ENCODE measurements at regions not wholly inside any gene's neighbourhood (a gene's known extent, or its start where the extent isn't known, plus 50 kb on each side); places are given as distances from the start of the nearest gene placed in this dataset.
A peak's percentile ranks its signal among the peaks of the same experiment; 100 is the strongest.
"Not testable (repeated sequence)": the region's sequence is repeated elsewhere in the genome, so short reads cannot be mapped to it uniquely, and the experiment has no call there.

DNA sequence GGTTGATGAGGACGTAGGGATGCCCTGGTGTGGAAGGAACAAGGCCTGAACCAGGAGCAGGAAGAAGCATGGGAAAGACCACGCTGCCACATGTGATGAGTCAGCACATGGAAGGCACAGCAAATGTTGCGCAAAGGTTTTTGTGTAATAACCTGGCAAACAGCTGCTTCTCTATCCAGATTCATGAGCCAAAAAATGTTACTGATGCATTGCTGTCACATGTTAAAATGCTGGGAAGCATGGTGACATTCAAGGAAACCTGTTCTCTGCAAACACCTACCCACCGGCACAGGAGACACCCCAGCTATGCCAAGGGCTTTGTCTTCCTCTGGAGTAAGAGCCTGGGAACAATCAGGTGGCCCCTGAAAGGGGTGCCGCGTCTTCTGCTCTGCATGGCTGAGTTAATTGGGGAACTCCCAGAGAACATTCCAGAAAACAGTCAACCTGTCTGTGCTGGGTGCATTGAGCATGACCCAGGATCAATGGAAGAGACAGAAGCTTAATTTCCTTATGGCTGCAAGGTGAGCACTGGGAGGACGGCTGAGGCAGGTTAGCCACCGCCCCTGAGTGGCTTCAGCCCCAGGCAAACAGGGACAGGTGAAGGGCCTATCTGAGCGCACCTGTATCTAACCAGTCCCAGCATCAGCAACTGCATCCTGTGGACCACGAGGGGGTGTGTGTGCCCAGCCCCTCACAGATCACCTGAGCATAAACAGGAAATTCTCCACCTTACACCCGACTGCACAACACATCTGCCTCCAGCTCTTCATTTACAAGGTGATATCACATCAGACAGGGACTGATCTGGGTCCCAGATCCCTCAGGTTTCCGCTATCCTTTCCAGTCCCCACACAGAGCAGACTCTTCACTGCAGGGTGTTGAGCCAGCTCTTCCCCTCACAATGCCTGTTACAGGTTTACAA is 108.4 kb downstream of the GGTLC2 start:
- Mint-ChIP-seq H3K4me3 (no peak overlapping the region), H3K4me1 (peaks cover 7% of the 10 kb centered on the region), H3K27ac (no peak overlapping the region), H3K36me3 (no peaks in the 10 kb centered on the region), H3K27me3 (peaks cover 22% of the 10 kb centered on the region), H3K9me3 (no peaks in the 10 kb centered on the region)
- no peak for DNase-seq
- CTCF ChIA-PET: interaction anchor here (0.5 to 5.1 kb wide), 29 partner anchors 7 to 243 kb away, joined by 3 to 61 read pairs (median 5); no protein-coding TSS in a partner anchor

DNA sequence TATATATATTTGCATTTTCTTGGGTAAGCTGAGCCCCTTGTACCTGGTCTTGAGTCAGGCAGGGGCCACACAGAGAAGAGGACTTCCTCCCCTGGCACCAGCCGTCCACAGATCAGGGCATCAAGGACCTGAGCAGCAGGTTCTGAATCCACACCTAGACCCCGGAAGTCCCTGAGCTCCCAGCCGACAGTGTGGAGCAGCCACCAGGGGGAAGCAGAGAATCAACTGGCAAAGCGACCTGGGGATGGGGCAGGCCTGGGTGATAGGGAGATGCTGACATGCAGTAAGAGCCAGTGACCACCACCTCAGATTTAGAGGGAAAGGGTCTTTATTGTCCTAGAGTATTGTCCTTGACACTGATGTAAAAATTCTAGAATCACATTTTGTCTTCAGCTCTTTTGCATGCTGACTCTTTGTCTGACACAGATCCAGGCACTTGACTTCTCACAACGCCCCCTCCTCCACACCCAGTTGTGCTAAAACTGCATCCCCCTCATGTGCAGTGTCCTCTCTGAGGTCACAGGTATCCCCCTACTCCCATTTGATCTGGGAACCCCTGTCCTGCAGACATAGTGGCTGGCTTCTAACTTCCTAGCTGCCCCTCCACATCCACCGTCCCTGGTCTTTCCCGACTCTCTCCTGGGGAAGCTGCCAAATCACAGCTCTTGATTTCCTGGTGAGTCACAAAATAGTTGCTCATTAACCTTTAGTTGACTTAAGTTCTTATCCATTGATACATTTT is 109.3 kb downstream of the GGTLC2 start:
- no peaks in the 10 kb centered on the region for H3K9me3 Mint-ChIP-seq
- no peak overlapping the region for H3K4me3 Mint-ChIP-seq
- CTCF ChIA-PET: interaction anchor here (0.6 to 5.1 kb wide), 28 partner anchors 8 to 242 kb away, joined by 3 to 61 read pairs (median 5); no protein-coding TSS in a partner anchor

DNA sequence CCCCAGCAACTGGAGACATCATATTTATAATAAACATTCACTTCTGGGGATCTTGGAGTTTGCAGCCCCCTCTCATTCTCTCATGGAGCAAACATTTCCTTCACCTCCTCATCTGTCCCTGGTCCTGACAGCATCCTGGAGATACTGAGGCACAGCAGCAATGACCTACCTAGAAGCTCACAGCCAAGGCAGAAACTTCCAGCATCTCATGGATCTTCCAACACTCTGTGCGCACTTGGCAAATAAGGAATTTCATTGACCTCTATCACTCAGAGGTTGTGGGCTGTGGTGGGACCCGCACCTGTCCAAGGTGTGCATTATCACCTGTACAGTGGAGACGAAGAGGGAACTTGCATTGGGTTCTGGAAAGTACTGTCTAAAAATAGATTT is 109.8 kb downstream of the GGTLC2 start:
- Mint-ChIP-seq H3K27me3 (peaks cover 19% of the 10 kb centered on the region), H3K4me3 (no peak overlapping the region), H3K4me1 (peaks cover 7% of the 10 kb centered on the region), H3K9me3 (no peaks in the 10 kb centered on the region), H3K27ac (no peak overlapping the region), H3K36me3 (no peaks in the 10 kb centered on the region)
- DNase-seq: no peak
- CTCF ChIA-PET: interaction anchor here (1.2 to 5.1 kb wide), 13 partner anchors 9 to 205 kb away, joined by 3 to 61 read pairs (median 7); no protein-coding TSS in a partner anchor

More for the DNA sequence above, 109.3 kb downstream of the GGTLC2 start:
- Mint-ChIP-seq H3K4me1 (peaks cover 7% of the 10 kb centered on the region), H3K27me3 (peaks cover 19% of the 10 kb centered on the region), H3K27ac (no peak overlapping the region), H3K36me3 (no peaks in the 10 kb centered on the region)
- DNase-seq: peak; percentile 87

DNA sequence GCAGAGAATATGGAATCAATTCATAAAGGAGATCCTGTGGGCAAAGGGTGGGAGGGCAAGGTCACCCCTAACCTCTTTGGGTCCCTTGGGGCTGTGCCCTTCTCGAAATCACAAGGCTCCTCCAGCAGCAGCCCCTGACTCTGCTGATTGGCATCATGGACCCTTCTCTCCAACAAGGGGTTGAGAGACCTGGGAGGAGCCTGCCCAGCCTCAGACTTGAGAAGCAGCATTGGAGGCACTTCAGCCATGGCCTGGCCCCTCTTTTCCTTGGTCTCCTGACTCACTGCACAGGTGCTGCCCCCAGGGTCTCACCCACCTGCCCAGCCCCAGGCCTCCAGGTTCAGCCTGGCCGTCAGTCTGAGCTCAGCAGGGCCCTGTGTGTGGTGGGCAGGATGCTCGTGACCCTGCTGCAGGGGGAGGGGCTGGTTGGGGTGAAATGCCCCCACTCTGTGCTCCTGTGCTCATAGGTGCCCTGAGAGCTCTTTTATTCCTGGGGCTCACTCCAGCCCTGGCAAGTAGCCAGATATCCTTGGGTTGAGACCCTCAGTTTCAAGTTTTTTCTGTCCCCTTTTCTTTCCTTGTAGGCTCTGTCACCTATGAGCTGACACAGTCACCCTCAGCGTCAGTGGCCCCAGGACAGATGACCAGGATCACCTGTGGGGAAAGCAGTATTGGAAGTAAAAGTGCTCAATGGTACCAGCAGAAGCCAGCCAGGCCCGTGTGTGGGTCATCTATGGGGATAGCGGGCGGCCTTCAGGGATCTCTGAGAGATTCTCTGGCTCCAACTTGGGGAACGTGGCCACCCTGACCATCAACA is 110.8 kb downstream of the GGTLC2 start:
- Mint-ChIP-seq H3K27ac (no peak overlapping the region), H3K4me3 (no peak overlapping the region)
- DNase-seq: no peak

DNA sequence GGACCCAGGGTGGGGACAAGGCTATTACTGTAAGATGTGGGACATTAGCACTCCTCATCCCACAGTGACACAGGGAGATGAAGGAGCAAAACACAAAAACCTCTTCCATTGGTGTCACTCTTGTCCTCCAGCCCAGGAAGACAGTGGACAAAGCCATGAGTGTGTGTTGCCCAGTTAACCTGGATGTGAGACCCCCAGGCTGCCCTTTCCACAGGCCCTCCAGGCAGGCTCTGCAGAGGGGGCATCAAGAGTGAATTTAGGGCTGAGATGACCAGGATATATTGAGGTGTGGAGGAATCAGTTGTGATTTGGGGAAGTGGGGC is 111.3 kb downstream of the GGTLC2 start:
- CTCF ChIA-PET: interaction anchor here (1.0 to 1.2 kb wide), 3 partner anchors 10 to 362 kb away, joined by 3 to 6 read pairs (median 4); no protein-coding TSS in a partner anchor
- H3K4me3 Mint-ChIP-seq: no peak overlapping the region
- peaks cover 19% of the 10 kb centered on the region for H3K27me3 Mint-ChIP-seq
- H3K27ac Mint-ChIP-seq: no peak overlapping the region
- peaks cover 7% of the 10 kb centered on the region for H3K4me1 Mint-ChIP-seq
- no peaks in the 10 kb centered on the region for H3K9me3 Mint-ChIP-seq
- no peaks in the 10 kb centered on the region for H3K36me3 Mint-ChIP-seq
- DNase-seq: no peak

More for the DNA sequence above, 110.8 kb downstream of the GGTLC2 start:
- CTCF ChIA-PET: interaction anchor here (1.1 to 5.1 kb wide), 4 partner anchors 9 to 204 kb away, joined by 3 to 61 read pairs (median 16); no protein-coding TSS in a partner anchor
- H3K27me3 Mint-ChIP-seq: peaks cover 19% of the 10 kb centered on the region
- H3K9me3 Mint-ChIP-seq: no peaks in the 10 kb centered on the region
- peaks cover 7% of the 10 kb centered on the region for H3K4me1 Mint-ChIP-seq
- H3K36me3 Mint-ChIP-seq: no peaks in the 10 kb centered on the region

DNA sequence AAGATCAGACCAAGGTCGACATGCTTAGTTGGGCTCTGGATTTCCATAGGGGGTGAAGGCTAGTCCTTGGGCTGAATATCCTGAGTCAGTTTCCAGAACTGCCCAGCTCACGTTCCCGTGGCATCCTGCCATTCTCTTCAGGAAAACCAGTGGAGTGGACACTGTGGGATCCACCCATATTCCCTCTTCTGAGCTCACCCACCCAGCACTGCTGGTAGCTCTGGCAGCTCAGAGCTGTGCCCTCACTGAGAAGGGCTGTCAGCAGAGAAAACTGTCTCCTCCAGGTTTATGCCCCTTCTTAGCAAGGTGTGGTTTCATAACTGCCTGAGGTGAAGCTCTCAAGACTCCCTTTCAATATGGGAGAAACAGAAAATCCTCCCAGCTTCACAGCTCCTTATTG is 111.7 kb downstream of the GGTLC2 start:
- Mint-ChIP-seq H3K36me3 (no peaks in the 10 kb centered on the region), H3K9me3 (no peaks in the 10 kb centered on the region), H3K27ac (no peak overlapping the region), H3K4me3 (no peak overlapping the region), H3K27me3 (peaks cover 19% of the 10 kb centered on the region), H3K4me1 (peaks cover 7% of the 10 kb centered on the region)
- CTCF ChIA-PET: interaction anchor here (0.8 to 1.2 kb wide), 5 partner anchors 9 to 362 kb away, joined by 3 to 6 read pairs (median 3); no protein-coding TSS in a partner anchor
- DNase-seq: no peak

DNA sequence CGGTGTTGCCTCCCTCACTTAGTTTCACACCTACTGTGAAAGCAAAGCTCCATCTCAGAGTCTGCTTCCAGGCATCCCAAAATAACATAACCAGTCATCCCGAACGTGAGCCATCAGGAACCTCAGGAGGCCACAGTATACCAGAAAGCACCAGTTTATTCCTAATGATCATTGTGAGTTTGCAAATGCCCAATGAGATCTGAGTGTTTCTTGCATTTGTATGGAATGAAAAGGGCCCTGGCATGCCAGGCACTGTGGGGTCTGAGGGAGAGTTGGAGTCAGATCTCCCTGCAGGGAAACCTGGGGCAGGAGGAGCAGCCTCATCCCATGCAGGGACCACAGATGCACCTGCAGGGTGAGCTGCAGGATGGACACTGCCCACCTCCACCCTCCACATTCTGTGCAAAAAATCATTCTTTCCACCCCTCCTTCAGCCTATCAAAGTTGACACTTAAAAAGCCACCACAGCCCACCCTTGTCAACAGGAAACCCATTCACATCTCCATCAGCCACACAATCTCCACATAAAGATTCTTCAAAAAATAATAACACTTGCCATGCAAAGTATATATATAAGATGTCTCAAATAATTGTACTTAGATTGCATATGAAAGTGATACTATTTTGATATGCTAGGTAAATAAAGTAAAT is 112.3 kb downstream of the GGTLC2 start:
- H3K27ac Mint-ChIP-seq, H3K4me1 Mint-ChIP-seq, H3K4me3 Mint-ChIP-seq, H3K9me3 Mint-ChIP-seq, H3K36me3 Mint-ChIP-seq, DNase-seq: not testable (repeated sequence)
- H3K27me3 Mint-ChIP-seq: peaks cover 21% of the 10 kb centered on the region
- CTCF ChIA-PET: interaction anchor here (0.7 to 1.2 kb wide), 6 partner anchors 10 to 361 kb away, joined by 3 to 6 read pairs (median 3); no protein-coding TSS in a partner anchor

DNA sequence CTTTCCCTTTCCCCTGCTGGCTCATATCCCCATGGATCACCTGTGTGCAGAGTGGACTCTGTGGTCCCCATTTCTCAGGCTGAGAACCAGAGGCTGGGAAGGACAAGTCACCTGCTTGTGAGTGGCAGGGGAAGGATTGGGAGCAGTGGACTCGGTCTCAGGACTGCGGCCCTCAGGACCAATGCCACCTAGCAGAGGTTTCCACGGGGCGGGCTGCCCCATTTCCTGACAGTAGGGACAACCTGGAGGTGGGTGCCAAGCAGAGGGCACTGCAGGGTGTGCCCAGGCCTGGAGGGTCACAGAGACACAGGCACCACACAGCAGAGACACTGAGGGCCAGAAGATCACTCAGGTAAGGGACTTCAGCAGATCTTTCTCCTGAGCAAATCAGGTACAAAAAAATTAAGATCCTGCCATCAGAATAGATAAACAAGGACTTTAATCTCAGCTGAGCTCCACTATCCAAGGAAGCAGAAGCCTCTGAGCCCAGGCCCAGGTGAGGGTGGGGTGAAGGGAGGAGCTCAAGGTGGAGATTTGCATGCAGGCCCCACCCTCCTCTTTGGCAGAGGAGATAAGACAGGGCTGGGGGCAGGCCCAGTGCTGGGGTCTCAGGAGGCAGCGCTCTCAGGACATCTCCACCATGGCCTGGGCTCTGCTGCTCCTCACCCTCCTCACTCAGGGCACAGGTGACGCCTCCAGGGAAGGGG is 113.8 kb downstream of the GGTLC2 start:
- not testable (repeated sequence) for H3K27ac Mint-ChIP-seq, DNase-seq, H3K4me3 Mint-ChIP-seq, H3K4me1 Mint-ChIP-seq, H3K9me3 Mint-ChIP-seq, H3K36me3 Mint-ChIP-seq
- CTCF ChIA-PET: interaction anchor here (1.0 kb wide), 1 partner anchor 38 kb away, joined by 3 read pairs; no protein-coding TSS in a partner anchor
- H3K27me3 Mint-ChIP-seq: peaks cover 16% of the 10 kb centered on the region

DNA sequence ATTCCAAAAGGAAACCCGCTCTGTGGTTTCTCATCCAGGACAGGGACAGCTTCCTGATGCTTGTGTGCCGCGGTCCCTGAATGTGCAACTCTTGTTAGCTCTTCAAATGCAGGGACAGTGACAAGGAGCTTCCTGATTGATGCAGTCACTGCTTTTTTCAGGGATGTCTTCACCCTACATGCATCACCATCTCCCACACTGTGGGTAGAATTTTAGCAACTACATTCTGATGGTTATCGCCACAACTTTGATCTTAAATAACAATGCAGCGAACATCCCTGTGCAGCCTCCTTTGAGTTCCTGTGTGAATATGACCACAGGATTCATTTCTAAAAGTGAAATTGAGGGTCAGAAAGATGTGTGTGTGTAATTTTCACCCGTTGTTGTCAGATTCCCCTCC is 115.0 kb downstream of the GGTLC2 start:
- Mint-ChIP-seq H3K36me3 (no peaks in the 10 kb centered on the region), H3K9me3 (no peaks in the 10 kb centered on the region), H3K27ac (no peak overlapping the region), H3K4me3 (no peak overlapping the region), H3K4me1 (no peaks in the 10 kb centered on the region), H3K27me3 (peaks cover 16% of the 10 kb centered on the region)
- no peak for DNase-seq
- CTCF ChIA-PET: no interaction called here

DNA sequence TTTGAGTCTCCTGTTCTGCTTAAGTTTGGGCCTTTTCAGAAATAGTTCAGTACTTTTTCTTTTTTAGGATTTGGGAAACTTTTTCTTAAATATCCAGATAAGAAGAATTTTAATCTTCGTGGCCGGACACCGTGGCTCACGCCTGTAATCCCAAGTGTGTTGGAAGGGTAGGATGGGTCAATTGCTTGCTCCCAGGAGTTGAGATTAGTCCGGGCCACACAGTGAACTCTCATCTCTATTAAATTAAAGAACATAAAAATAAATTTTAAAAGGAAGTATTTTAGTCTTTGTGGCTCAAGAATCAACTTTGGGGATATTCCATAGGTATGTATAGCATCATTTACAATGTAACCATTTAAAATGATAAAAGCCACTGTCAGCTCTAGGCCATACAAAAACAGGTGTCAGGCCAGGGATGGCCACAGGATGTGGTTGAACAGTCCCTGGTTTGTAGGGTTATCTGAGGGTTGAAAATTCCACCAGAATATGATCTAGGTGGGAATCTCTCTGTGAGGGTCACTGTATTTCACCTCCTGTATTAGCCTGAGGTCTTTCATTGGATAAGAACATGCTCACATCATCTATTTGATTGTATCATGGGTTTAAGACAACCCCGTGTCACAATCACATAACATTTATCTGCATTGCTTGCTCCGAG is 115.6 kb downstream of the GGTLC2 start:
- Mint-ChIP-seq H3K4me1 (no peaks in the 10 kb centered on the region), H3K27ac (no peak overlapping the region), H3K27me3 (peaks cover 16% of the 10 kb centered on the region), H3K9me3 (no peaks in the 10 kb centered on the region), H3K4me3 (no peak overlapping the region), H3K36me3 (no peaks in the 10 kb centered on the region)
- CTCF ChIA-PET: interaction anchor here (1.2 kb wide), 1 partner anchor 9 kb away, joined by 3 read pairs; no protein-coding TSS in a partner anchor
- DNase-seq: no peak

DNA sequence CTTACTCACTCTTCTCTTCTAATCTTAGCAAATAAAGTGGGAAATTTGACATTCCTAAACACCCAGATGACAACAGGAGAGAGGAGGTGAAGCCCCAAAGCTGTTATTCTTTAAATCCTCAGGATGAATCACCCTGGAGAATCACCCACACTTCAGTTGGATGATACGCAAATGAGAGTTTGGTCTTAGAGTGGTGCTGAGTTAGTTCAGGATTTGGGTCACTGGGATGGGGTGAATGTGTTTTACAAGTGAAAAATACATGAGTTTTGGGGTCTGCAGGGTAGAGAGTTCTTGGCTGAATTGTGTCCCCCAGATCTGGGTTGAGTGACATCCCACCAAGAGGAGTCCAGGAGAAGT is 117.2 kb downstream of the GGTLC2 start:
- Mint-ChIP-seq H3K27ac (no peak overlapping the region), H3K36me3 (no peaks in the 10 kb centered on the region), H3K4me1 (no peaks in the 10 kb centered on the region), H3K27me3 (peaks cover 12% of the 10 kb centered on the region), H3K9me3 (no peaks in the 10 kb centered on the region), H3K4me3 (no peak overlapping the region)
- no peak for DNase-seq
- CTCF ChIA-PET: no interaction called here

DNA sequence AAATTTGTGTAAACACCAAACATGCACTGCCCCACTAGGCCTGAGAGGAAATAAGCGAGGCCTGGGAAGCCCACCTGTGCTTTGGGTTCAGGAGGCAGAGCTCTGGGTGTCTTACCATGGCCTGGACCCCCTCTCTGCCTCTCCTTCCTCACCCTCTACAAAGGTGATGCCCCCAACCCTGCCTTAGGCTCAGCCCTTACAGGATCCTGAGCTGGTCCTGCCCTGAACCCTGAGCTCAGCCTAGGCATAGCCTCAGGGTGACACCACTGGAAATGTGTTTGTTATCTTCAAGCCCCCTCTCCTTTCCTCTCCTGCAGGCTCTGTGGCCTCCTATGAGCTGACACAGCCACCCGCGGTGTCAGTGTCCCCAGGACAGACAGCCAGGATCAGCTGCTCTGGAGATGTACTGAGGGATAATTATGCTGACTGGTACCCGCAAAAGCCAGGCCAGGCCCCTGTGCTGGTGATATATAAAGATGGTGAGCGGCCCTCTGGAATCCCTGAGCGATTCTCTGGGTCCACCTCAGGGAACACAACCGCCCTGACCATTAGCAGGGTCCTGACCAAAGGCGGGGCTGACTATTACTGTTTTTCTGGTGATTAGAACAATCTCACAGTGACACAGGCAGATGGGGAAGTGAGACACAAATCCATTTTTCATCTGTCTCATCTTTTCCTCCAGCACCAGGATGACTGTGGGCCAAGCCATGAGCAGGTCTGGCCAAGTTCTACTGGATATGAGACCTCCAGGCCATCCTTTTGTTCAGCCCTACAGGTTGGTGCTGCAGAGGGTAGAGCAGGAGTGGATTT is 117.8 kb downstream of the GGTLC2 start:
- CTCF ChIA-PET: interaction anchor here (0.7 to 2.3 kb wide), 2 partner anchors 9 to 10 kb away, joined by 4 to 10 read pairs; no protein-coding TSS in a partner anchor
- H3K9me3 Mint-ChIP-seq: no peaks in the 10 kb centered on the region
- DNase-seq: no peak
- H3K27me3 Mint-ChIP-seq: peaks cover 15% of the 10 kb centered on the region
- no peaks in the 10 kb centered on the region for H3K4me1 Mint-ChIP-seq
- H3K27ac Mint-ChIP-seq: no peak overlapping the region
- no peaks in the 10 kb centered on the region for H3K36me3 Mint-ChIP-seq
- H3K4me3 Mint-ChIP-seq: no peak overlapping the region

All from activated naive CD4-positive, alpha-beta T cell treated with anti-CD3 and anti-CD28 coated beads, Interleukin-2, amount 10 ng/mL, durations not matched to agents 7 days and 5 days (primary cell).